NB4 (cell line): ENCODE measurements at regions not wholly inside any gene's neighbourhood (a gene's known extent, or its start where the extent isn't known, plus 50 kb on each side); places are given as distances from the start of the nearest gene placed in this dataset.

Experiments
- DNase-seq: peaks from one replicate; pipeline ENCODE4 v3.0.0; 2010; ENCODE audit warnings: low read depth
- H3K4me3 ChIP-seq: one replicate; pipeline ENCODE4 v1.5.1; 2011; ENCODE audit warnings: mild to moderate bottlenecking, low read depth, low read length, moderate library complexity
- CTCF ChIP-seq: IDR thresholded peaks from one replicate; pipeline ENCODE4 v1.5.1; 2012; ENCODE audit warnings: low read depth, low read length
- MAX ChIP-seq: IDR thresholded peaks from 2 replicates; pipeline ENCODE4 v1.6.1; 2011; ENCODE audit warnings: low read depth, low read length
- MYC ChIP-seq: IDR thresholded peaks from 2 replicates; pipeline ENCODE4 v1.6.1; 2011; ENCODE audit warnings: low read depth, low read length
- POLR2A ChIP-seq: IDR thresholded peaks from 2 replicates; pipeline ENCODE4 v1.6.1; 2011; ENCODE audit warnings: mild to moderate bottlenecking; ENCODE audit not compliant: insufficient read length; ENCODE audit errors: extremely low read depth

- DNase-seq = no peak
- H3K4me3 ChIP-seq = no peak overlapping the region
- TF ChIP-seq MAX (no peak), CTCF (no peak)
Observed at GRCh38 chr11:90845126-90845525, 622.3 kb upstream of the CHORDC1 start.

GRCh38 chr11:90844041-90844440 is 621.2 kb upstream of the CHORDC1 start:
- no peak overlapping the region for H3K4me3 ChIP-seq
- TF ChIP-seq POLR2A (no peak), CTCF (no peak), MYC (no peak), MAX (no peak)
- DNase-seq = no peak

- TF ChIP-seq POLR2A (no peak), CTCF (no peak), MYC (no peak), MAX (no peak)
- DNase-seq = no peak
- no peak overlapping the region for H3K4me3 ChIP-seq
Observed at GRCh38 chr11:90842681-90843080, 619.8 kb upstream of the CHORDC1 start.

GRCh38 chr11:90840071-90840470 is 617.2 kb upstream of the CHORDC1 start:
- TF ChIP-seq MAX = no peak
- TF ChIP-seq CTCF = no peak
- no peak for TF ChIP-seq POLR2A
- TF ChIP-seq MYC = no peak
- DNase-seq = no peak
- no peak overlapping the region for H3K4me3 ChIP-seq

GRCh38 chr11:90836031-90836430 is 613.2 kb upstream of the CHORDC1 start:
- DNase-seq = no peak
- no peak for TF ChIP-seq CTCF
- no peak for TF ChIP-seq MAX
- TF ChIP-seq POLR2A = no peak
- TF ChIP-seq MYC = no peak
- H3K4me3 ChIP-seq = no peak overlapping the region

- TF ChIP-seq MAX (no peak), CTCF (no peak), POLR2A (no peak), MYC (no peak)
- H3K4me3 ChIP-seq = no peak overlapping the region
- no peak for DNase-seq
Observed at GRCh38 chr11:90823446-90823845, 600.6 kb upstream of the CHORDC1 start.
